GM12875 (cell line): ENCODE measurements at regions not wholly inside any gene's neighbourhood (a gene's known extent, or its start where the extent isn't known, plus 50 kb on each side); places are given as distances from the start of the nearest gene placed in this dataset.
"Not testable (repeated sequence)": the region's sequence is repeated elsewhere in the genome, so short reads cannot be mapped to it uniquely, and the experiment has no call there.

Source experiments
- H3K4me3 ChIP-seq: one replicate; pipeline ENCODE4 v1.5.1; 2011; ENCODE audit warnings: low read depth, low read length, control low read depth
- CTCF ChIP-seq: IDR thresholded peaks from 2 replicates; pipeline ENCODE4 v1.5.1; 2011; ENCODE audit warnings: low read depth, mild to moderate bottlenecking, control low read depth, inconsistent platforms, low read length, moderate library complexity, borderline replicate concordance; ENCODE audit not compliant: insufficient read depth

- H3K4me3 ChIP-seq, result no peak overlapping the region
- no peak for TF ChIP-seq CTCF
These were observed 130.1 kb upstream of the VWC2 start for GRCh38 chr7:49643321-49643720.

- no peak for TF ChIP-seq CTCF
- no peak overlapping the region for H3K4me3 ChIP-seq
These were observed 129.7 kb upstream of the VWC2 start for GRCh38 chr7:49643736-49644135.

- H3K4me3 ChIP-seq, result no peak overlapping the region
- TF ChIP-seq CTCF, result no peak
These were observed 128.9 kb upstream of the VWC2 start for GRCh38 chr7:49644396-49645166.

GRCh38 chr7:49645296-49645695 is 128.1 kb upstream of the VWC2 start:
- no peak overlapping the region for H3K4me3 ChIP-seq
- TF ChIP-seq CTCF, result no peak

- H3K4me3 ChIP-seq, result no peak overlapping the region
- no peak for TF ChIP-seq CTCF
These were observed 113.2 kb upstream of the VWC2 start for GRCh38 chr7:49660170-49660783.

- TF ChIP-seq CTCF, result no peak
- no peak overlapping the region for H3K4me3 ChIP-seq
These were observed 112.5 kb upstream of the VWC2 start for GRCh38 chr7:49660976-49661375.

GRCh38 chr7:49665963-49666362 is 107.5 kb upstream of the VWC2 start:
- not testable (repeated sequence) for H3K4me3 ChIP-seq
